T1000 (cell line): ENCODE measurements at regions not wholly inside any gene's neighbourhood (a gene's known extent, or its start where the extent isn't known, plus 50 kb on each side); places are given as distances from the start of the nearest gene placed in this dataset.
"Not testable (repeated sequence)": the region's sequence is repeated elsewhere in the genome, so short reads cannot be mapped to it uniquely, and the experiment has no call there.

Source experiments
- DNase-seq: peaks from one replicate; lab custom pipeline; 2025; ENCODE audit warnings: mixed read lengths; lab: John Stamatoyannopoulos, UW

GRCh38 chr15:44817797-44818196 lies 81.5 kb downstream of the TRIM69 start:
- not testable (repeated sequence) for DNase-seq

DNA sequence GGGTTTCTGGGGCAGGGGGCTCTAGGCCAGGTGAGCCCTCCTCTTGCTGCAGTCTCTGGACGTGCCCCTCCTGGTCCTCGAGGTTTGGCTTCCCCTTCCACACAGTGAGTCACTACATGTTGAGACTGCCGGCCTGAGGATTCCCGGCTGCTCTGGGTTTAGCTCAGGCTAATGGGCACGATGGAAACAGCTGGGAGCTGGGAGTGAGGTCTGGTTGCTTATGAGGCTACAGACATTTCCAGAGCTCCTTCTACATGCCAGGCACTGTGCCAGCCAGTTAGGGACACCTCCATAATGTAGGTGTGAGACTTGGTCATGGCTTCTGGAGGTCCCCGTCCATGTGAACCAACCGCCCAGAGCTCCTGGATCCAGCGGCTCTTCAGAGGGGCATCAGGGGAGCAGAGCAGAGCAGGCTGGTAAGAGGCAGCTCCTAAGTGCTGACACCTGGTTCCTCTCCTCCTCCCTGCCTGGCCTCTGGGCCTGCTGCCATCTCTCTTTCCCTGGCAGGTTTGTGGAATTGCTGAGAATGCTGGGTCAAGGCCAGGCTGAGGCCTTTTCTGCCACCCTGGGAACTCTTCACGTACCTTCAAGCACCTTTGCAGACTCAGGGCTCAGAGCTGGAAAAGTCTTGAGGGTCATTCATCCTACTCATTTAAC lies 83.1 kb downstream of the TRIM69 start:
- DNase-seq = not testable (repeated sequence)

DNA sequence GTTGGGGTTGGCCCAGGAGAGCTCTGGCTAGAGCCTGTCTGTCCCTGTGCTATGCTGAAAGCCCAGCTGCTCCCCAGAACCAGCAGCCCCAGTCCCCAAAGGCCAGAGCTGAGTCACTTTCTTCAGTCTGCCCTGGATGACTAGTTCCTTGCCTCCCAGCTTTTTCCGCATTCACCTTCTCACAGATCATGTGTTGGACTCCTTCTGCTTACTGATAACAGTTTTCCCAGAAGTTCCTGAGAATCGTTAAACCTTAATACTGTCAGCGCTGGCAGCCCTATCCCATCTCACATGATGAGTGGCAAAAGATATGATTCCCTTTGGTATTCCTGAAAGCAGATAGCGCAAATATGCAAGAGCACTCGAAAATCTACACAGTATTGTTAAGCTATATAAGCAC lies 84.2 kb downstream of the TRIM69 start:
- not testable (repeated sequence) for DNase-seq

DNA sequence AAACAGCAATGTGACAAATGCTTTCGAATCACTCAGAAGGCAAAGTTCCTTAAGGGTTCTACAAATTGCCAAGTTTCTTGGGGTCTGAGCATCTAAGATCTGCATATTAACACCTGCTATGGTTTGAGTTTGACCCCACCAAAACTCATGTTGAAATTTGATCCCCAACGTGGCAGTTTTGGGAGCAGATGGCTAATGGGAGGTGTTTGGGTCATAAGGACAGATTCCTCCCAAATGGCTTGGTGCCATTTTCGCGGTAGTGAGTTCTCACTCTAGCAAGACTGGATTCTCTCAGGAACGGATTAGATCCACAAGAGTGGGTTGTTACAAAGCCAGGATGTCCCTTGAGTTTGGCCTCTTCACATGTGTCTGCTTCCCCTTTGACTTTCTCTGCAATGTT lies 84.6 kb downstream of the TRIM69 start:
- DNase-seq = not testable (repeated sequence)

GRCh38 chr15:44824277-44825145 lies 88.2 kb downstream of the TRIM69 start:
- not testable (repeated sequence) for DNase-seq

- DNase-seq = not testable (repeated sequence)
Measured at GRCh38 chr15:44826583-44826982, 90.3 kb downstream of the TRIM69 start.

DNA sequence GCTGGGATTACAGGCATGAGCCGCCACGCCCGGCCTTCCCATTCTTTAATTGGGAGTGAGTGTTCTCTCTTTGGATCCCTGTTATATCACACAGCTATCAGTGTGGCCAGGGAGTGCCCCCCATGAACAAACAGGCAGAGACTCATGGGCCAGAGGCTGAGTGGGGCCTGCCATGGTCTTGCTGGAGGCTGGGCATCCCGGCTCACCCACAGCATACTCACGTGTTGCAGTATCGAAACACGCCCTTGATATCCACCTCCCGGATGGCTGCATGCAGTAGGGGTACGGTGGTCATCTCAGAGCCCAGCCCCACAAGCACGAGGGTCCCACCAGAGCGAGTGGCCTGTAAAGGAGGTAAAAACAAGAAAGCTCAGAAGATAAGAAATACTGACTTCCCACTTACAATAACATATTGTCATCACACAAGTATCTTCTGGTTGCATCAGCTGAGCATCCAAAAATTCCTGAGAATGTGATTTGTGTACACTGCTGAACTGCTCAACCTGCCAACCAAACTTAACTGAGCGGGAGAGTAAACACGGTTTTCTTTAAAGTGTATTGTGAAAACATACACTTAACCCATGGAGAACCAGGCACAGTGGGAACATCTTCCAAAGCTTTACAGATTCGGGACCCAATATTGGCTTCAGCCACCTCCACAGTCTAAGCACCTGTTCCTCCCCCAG lies 92.0 kb downstream of the TRIM69 start:
- not testable (repeated sequence) for DNase-seq

- not testable (repeated sequence) for DNase-seq
Measured at GRCh38 chr15:44829150-44829549, 92.8 kb downstream of the TRIM69 start.

GRCh38 chr15:44830692-44831408 lies 94.5 kb downstream of the TRIM69 start:
- not testable (repeated sequence) for DNase-seq

DNA sequence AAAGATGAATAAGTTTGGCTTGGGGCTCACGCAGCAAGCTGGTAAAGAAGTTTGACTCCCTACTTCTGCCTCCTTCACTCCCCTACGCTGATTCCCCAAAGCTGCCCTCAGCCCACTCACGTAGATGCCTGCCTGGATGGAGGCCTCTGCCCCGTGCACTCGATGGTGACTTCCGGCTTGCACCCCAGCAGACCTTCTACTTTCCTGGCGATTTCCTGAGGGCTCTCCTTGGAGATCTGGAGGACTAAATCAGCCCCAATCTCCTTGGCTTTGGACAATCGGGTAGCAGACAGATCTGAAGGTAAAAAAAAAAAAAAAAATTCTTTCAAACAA lies 95.0 kb downstream of the TRIM69 start:
- DNase-seq = not testable (repeated sequence)

DNA sequence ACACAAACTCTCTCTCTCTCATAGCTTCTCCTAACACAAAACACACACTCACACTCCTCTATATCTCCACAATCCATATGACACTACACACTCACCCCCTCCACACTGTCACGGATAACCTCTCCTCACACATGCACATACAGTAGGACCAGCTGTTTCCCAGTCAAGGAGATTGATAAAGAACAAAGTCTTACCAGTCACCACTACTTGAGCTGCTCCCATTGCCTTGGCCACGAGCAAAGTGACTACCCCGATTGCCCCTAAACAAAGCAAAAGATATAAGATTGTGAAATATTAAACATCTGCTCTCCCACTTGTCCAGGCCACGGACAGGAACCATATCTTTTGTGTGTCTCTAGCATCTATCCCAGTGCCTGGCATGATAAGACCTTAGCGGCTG lies 95.8 kb downstream of the TRIM69 start:
- DNase-seq = not testable (repeated sequence)

DNA sequence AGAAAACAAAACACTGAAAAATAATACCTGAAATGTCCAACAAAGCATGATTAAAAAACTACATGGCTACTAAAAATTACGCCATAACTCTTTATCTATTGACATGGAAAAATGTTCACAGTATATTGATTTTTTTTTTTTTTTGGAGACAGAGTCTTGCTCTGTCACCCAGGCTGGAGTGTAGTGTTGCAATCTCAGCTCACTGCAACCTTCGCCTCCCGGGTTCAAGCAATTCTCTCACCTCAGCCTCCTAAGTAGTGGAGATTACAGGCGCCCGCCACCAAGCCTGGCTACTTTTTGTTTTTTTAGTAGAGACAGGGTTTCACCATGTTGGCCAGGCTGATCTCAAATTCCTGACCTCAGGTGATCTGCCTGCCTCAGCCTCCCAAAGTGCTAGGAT lies 96.8 kb downstream of the TRIM69 start:
- not testable (repeated sequence) for DNase-seq

DNA sequence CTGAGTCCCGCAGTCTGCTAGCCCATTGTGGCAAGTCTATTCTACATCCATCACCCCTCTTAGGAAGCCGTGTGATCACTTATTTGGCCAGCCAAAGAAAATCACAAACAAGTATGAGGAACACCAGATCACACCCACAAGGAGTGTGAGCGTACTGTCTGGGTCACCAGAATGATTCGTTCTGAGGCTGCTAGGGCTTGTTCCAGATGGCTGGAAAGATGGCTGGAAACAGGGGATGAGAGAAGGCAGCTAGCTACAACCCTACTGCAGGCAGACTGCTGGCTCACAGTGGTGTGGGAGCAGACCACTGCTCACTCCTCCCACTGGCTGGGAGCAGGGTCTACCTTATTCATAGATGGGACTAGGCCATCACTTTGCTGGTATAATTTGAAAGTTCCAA lies 97.4 kb downstream of the TRIM69 start:
- DNase-seq = not testable (repeated sequence)

- not testable (repeated sequence) for DNase-seq
Measured at GRCh38 chr15:44835082-44835481, 98.8 kb downstream of the TRIM69 start.

- DNase-seq = no peak
Measured at GRCh38 chr15:44836094-44836493, 99.8 kb downstream of the TRIM69 start.

DNA sequence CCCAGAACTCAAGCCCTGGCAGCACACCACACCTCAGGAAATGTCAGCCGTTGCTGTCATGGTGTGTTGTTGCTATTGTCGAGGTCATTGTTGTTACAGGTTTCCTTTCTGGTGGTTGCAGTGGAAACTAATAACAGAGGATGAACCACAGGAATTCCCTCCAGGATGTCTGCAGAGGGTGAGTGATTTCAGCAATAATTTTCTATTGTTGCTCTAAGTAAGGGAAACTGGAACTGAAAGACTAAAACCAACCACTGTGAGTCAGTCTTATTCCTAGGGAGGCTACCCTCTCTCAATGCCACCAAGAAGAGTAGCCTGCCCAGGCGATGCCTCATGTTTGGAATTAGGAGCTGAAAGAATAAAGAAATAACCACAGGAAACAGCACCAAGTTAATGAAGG lies 102.6 kb downstream of the TRIM69 start:
- peak; percentile 35 for DNase-seq

GRCh38 chr15:44841762-44842161 lies 105.4 kb downstream of the TRIM69 start:
- not testable (repeated sequence) for DNase-seq

- not testable (repeated sequence) for DNase-seq
Measured at GRCh38 chr15:44842883-44843282, 106.6 kb downstream of the TRIM69 start.

DNA sequence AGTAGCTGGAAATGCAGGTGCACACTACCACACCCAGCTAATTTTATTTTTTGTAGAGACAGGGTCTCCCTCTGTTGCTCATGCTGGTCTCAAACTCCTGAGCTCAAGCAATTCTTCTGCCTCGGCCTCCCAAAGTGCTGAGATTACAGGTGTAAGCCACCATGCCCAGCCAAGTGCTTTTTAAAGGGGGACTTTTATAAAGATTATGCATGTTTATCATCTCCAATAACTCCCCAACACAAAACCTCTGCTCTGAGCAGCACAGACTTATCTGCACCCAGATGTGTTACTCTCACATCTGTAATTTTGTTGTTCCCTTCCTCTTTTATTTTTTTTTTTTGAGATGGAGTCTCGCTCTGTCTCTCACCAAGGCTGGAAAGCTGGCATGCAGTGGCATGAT lies 108.6 kb downstream of the TRIM69 start:
- not testable (repeated sequence) for DNase-seq

DNA sequence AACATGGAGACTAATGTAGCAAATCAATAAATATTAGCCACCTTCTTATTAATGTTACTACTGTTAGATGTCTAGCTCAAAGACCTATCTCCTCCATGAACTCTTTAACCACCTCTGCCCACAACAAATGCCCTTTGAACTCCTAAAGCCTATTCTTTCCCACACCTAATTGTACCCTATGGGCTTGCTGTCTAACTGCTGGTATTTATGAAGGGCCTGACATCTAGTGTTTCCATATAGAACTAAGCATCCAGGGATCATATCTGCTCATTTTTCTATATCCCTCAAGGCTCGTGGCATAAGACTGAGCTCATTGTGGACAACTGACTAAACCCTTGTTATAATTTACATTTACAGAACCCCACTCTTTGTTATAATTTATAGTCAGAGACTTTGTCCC lies 109.8 kb downstream of the TRIM69 start:
- not testable (repeated sequence) for DNase-seq

DNA sequence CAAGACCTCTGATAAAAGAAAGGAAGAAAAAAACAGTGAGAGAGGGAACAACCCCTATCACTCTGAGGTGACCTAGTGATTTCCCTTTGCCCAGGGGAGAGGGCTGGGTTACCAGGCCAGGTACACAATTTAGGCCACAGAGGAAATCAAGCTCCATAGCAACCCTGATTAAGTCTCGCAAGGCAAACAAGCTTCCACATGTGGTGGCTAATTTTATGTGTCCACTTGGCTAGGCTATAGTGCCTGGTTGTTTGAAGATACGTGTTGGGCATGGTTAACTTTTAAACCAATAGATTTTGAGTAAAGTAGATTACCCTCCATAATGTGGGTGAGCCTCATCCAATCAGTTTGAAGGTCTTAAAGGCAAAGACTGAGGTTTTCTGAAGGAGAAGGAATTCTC lies 108.9 kb upstream of the TERB2 start:
- DNase-seq = not testable (repeated sequence)

DNA sequence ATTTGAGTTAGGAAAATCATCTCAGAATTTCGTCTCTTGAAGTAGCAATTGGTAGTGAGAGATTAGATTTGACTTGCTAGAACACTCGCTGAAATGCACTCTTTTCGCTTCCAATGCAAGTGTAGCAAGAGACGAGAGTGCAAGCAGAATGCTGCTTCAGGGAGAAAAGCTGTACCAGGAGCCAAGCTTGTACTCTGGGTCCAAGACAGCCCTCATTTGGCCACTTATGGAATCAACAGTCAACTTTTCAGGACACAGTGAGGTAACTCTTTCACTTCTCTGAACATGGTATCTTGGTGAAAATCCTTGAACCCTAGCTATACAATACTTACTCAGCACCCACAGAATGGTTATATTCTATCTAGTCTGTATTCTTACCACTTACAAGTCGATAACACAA lies 107.6 kb upstream of the TERB2 start:
- DNase-seq = not testable (repeated sequence)
